H9 (cell line): ENCODE measurements at regions not wholly inside any gene's neighbourhood (a gene's known extent, or its start where the extent isn't known, plus 50 kb on each side); places are given as distances from the start of the nearest gene placed in this dataset.

Source experiments
- DNase-seq: peaks from one replicate; pipeline ENCODE4 v3.0.0-alpha.2; 2017
- H2AFZ ChIP-seq: one replicate; pipeline ENCODE4 v1.6.1; 2013; ENCODE audit warnings: mild to moderate bottlenecking, low read length, control low read depth, moderate library complexity
- H2AK5ac ChIP-seq: 2 replicates; pipeline ENCODE4 v1.6.1; 2013; ENCODE audit warnings: low read length, control low read depth, mixed read lengths; ENCODE audit not compliant: insufficient read length
- H2BK120ac ChIP-seq: one replicate; pipeline ENCODE4 v1.6.1; 2013; ENCODE audit warnings: low read depth, mild to moderate bottlenecking, low read length, control low read depth, inconsistent platforms; ENCODE audit not compliant: poor library complexity, severe bottlenecking
- H2BK12ac ChIP-seq: 2 replicates; pipeline ENCODE4 v1.6.1; 2013; ENCODE audit warnings: low read length, control low read depth, mixed read lengths, low read depth; ENCODE audit not compliant: insufficient read length
- H2BK15ac ChIP-seq: 2 replicates; pipeline ENCODE4 v1.6.1; 2013; ENCODE audit warnings: low read depth, low read length, control low read depth
- H2BK20ac ChIP-seq: one replicate; pipeline ENCODE4 v1.6.1; 2013; ENCODE audit warnings: low read depth, mild to moderate bottlenecking, low read length, control low read depth, inconsistent platforms; ENCODE audit not compliant: poor library complexity, severe bottlenecking
- H2BK5ac ChIP-seq: 2 replicates; pipeline ENCODE4 v1.6.1; 2013; ENCODE audit warnings: low read length, control low read depth, mixed read lengths; ENCODE audit not compliant: insufficient read length
- H3K14ac ChIP-seq: 2 replicates; pipeline ENCODE4 v1.6.1; 2013; ENCODE audit warnings: low read length, control low read depth; ENCODE audit not compliant: insufficient read depth
- H3K18ac ChIP-seq: 2 replicates; pipeline ENCODE4 v1.6.1; 2013; ENCODE audit warnings: low read depth, mild to moderate bottlenecking, mixed read lengths, low read length, control low read depth; ENCODE audit not compliant: insufficient read length
- H3K23ac ChIP-seq: 2 replicates; pipeline ENCODE4 v1.6.1; 2013; ENCODE audit warnings: low read length, control low read depth, mixed read lengths, low read depth; ENCODE audit not compliant: insufficient read length
- H3K23me2 ChIP-seq: 2 replicates; pipeline ENCODE4 v1.6.1; 2013; ENCODE audit warnings: low read depth, mild to moderate bottlenecking, mixed read lengths, low read length, control low read depth; ENCODE audit not compliant: insufficient read length, poor library complexity, severe bottlenecking
- H3K27ac ChIP-seq: 2 replicates; pipeline ENCODE4 v1.5.1; 2013; ENCODE audit warnings: low read length, control low read depth, mixed read lengths, low read depth; ENCODE audit not compliant: insufficient read length
- H3K27me3 ChIP-seq: 2 replicates; pipeline ENCODE4 v1.6.1; 2013; ENCODE audit warnings: low read length, control low read depth, inconsistent platforms; ENCODE audit not compliant: insufficient read depth
- H3K4ac ChIP-seq: 2 replicates; pipeline ENCODE4 v1.6.1; 2013; ENCODE audit warnings: low read depth, mild to moderate bottlenecking, control low read depth, inconsistent platforms, low read length, moderate library complexity
- H3K4me1 ChIP-seq: 2 replicates; pipeline ENCODE4 v1.6.1; 2013; ENCODE audit warnings: low read length, control low read depth, inconsistent platforms; ENCODE audit not compliant: insufficient read depth
- H3K4me2 ChIP-seq: 2 replicates; pipeline ENCODE4 v1.6.1; 2013; ENCODE audit warnings: low read length, control low read depth, mixed read lengths; ENCODE audit not compliant: insufficient read length, insufficient read depth
- H3K56ac ChIP-seq: 2 replicates; pipeline ENCODE4 v1.6.1; 2013; ENCODE audit warnings: low read depth, mild to moderate bottlenecking, mixed read lengths, low read length, control low read depth; ENCODE audit not compliant: insufficient read length
- H3K79me1 ChIP-seq: 2 replicates; pipeline ENCODE4 v1.6.1; 2013; ENCODE audit warnings: low read depth, mild to moderate bottlenecking, moderate library complexity, low read length, control low read depth, inconsistent platforms; ENCODE audit not compliant: insufficient read depth, poor library complexity, severe bottlenecking
- H3K79me2 ChIP-seq: 2 replicates; pipeline ENCODE4 v1.6.1; 2013; ENCODE audit warnings: low read length, control low read depth, inconsistent platforms; ENCODE audit not compliant: insufficient read depth
- H3K9ac ChIP-seq: 2 replicates; pipeline ENCODE4 v1.6.1; 2013; ENCODE audit warnings: low read length, control low read depth, mixed read lengths; ENCODE audit not compliant: insufficient read length; ENCODE audit errors: extremely low read depth
- H3K9me3 ChIP-seq: one replicate; pipeline ENCODE4 v1.6.1; 2013; ENCODE audit warnings: low read depth, low read length, inconsistent platforms; ENCODE audit not compliant: control insufficient read depth
- H3T11ph ChIP-seq: one replicate; pipeline ENCODE4 v1.6.1; 2013; ENCODE audit warnings: mild to moderate bottlenecking, low read length, control low read depth, inconsistent platforms
- H4K20me1 ChIP-seq: one replicate; pipeline ENCODE4 v1.6.1; 2013; ENCODE audit not compliant: control insufficient read depth, insufficient read length, insufficient read depth
- H4K5ac ChIP-seq: 2 replicates; pipeline ENCODE4 v1.6.1; 2013; ENCODE audit warnings: low read depth, mild to moderate bottlenecking, mixed read lengths, low read length, control low read depth; ENCODE audit not compliant: insufficient read length
- H4K8ac ChIP-seq: replicated peaks from 2 replicates; pipeline ENCODE4 v1.6.1; 2013; ENCODE audit warnings: low read length, control low read depth, mixed read lengths, low read depth; ENCODE audit not compliant: insufficient read length
- H4K91ac ChIP-seq: 2 replicates; pipeline ENCODE4 v1.6.1; 2013; ENCODE audit warnings: low read depth, mild to moderate bottlenecking, moderate library complexity, mixed read lengths, low read length, control low read depth; ENCODE audit not compliant: insufficient read length
- H3K27ac Mint-ChIP-seq, 3 experiments: 2 replicates in 2 of 3; 3 replicates in 1 of 3; pipeline ENCODE4 v1.8.0; 2020 to 2021; ENCODE audit warnings: mixed read lengths in 3 of 3, mild to moderate bottlenecking in 1 of 3, moderate library complexity in 1 of 3
- H3K27me3 Mint-ChIP-seq: 2 replicates; pipeline ENCODE4 v1.8.0; 2021; ENCODE audit warnings: low read depth, mild to moderate bottlenecking, moderate library complexity, mixed read lengths
- H3K36me3 Mint-ChIP-seq, 3 experiments: 2 replicates in 2 of 3; 3 replicates in 1 of 3; pipeline ENCODE4 v1.8.0; 2020 to 2021; ENCODE audit warnings: low read depth in 3 of 3, mixed read lengths in 3 of 3; ENCODE audit not compliant: insufficient read depth in 1 of 3
- H3K4me1 Mint-ChIP-seq, 2 experiments: 2 replicates each; pipeline ENCODE4 v1.8.0; 2020; ENCODE audit warnings: mixed read lengths in 2 of 2
- H3K4me3 Mint-ChIP-seq, 2 experiments: 2 replicates in 1 of 2; 3 replicates in 1 of 2; pipeline ENCODE4 v1.8.0; 2020 to 2021; ENCODE audit warnings: mild to moderate bottlenecking in 2 of 2, mixed read lengths in 2 of 2, moderate library complexity in 1 of 2
- H3K9me3 Mint-ChIP-seq, 2 experiments: 2 replicates in 1 of 2; 3 replicates in 1 of 2; pipeline ENCODE4 v1.8.0; 2020; ENCODE audit warnings: mild to moderate bottlenecking in 2 of 2, mixed read lengths in 2 of 2, moderate library complexity in 1 of 2
- WGBS: extraction: QIAGEN DNeasy Blood & Tissue Kit; methylation state at CpG from one replicate; pipeline ENCODE4 v1.1.7; 2013; ENCODE audit warnings: missing lambda C conversion rate, low lambda C conversion rate, mixed read lengths; ENCODE audit not compliant: insufficient read length; ENCODE audit errors: extremely low coverage; 5-methylcytosine and 5-hydroxymethylcytosine counted together
- TF ChIP-seq, protein P1 (sequence below): fragments of 200-600 bp; sonication (generic); conservative IDR thresholded peaks from 3 replicates; pipeline ENCODE4 v1.8.0; 2021; ENCODE audit warnings: antibody characterized with exemption, mild to moderate bottlenecking

DNA sequence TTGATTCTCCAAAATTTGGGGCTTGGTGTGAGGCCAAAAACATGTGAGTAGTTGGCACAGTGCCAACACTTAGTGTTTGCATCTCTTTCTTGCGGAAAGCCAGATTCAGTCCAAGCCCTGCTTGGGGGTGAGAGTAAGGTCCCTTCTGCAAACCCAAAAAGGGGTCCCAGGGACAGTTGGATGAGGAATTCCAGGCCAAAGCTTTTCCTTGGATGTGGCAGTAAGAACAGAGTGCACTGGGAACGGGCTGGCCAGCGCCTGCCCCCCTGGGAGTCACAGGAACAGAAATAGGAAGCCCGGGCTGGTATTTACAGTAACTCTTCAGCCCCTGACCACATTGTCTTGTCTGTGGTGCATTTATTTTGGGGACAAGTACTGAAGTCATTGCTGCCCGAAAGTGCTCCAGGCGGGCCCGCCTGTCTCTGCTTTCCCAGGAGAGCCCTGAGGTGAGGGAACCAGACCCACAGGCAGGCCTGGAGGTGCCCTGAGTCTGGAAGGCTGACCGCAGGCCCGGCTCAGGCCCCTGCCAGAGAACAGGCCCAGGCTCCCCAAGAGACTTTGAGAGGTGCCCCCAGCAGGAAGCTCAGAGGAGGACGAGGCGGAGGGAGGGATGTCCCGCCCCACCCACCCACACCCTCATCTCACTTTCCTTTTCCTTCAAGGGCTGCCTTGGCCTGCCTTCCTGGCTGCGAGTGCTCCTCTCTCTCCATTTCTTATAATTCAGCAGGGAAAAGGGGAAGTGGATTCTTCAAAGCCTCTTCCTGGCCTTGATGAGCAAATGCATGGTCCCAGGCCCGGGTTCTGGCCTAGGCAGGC lies 218.4 kb downstream of the MAFB start:
- TF ChIP-seq, protein P1, sequence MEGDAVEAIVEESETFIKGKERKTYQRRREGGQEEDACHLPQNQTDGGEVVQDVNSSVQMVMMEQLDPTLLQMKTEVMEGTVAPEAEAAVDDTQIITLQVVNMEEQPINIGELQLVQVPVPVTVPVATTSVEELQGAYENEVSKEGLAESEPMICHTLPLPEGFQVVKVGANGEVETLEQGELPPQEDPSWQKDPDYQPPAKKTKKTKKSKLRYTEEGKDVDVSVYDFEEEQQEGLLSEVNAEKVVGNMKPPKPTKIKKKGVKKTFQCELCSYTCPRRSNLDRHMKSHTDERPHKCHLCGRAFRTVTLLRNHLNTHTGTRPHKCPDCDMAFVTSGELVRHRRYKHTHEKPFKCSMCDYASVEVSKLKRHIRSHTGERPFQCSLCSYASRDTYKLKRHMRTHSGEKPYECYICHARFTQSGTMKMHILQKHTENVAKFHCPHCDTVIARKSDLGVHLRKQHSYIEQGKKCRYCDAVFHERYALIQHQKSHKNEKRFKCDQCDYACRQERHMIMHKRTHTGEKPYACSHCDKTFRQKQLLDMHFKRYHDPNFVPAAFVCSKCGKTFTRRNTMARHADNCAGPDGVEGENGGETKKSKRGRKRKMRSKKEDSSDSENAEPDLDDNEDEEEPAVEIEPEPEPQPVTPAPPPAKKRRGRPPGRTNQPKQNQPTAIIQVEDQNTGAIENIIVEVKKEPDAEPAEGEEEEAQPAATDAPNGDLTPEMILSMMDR: no peak
- no peak for DNase-seq
- Histone ChIP-seq H2AFZ (no peak overlapping the region), H2AK5ac (no peak overlapping the region), H3K18ac (no peak overlapping the region), H3K79me1 (no peaks in the 10 kb centered on the region), H3T11ph (no peak overlapping the region), H2BK120ac (no peak overlapping the region), H4K5ac (no peak overlapping the region), H3K4me1 (no peaks in the 10 kb centered on the region), H3K9ac (no peak overlapping the region), H3K4ac (no peak overlapping the region), H3K4me2 (no peak overlapping the region), H3K23ac (no peak overlapping the region), H4K20me1 (no peaks in the 10 kb centered on the region), H2BK20ac (no peak overlapping the region), H3K27me3 (no peaks in the 10 kb centered on the region), H3K56ac (no peak overlapping the region), H4K91ac (no peak overlapping the region), H2BK12ac (no peak overlapping the region), H3K23me2 (no peaks in the 10 kb centered on the region), H2BK15ac (no peak overlapping the region), H3K14ac (no peak overlapping the region), H3K79me2 (no peaks in the 10 kb centered on the region), H3K27ac (no peak overlapping the region), H3K9me3 (no peaks in the 10 kb centered on the region), H4K8ac (no peak overlapping the region), H2BK5ac (no peak overlapping the region)
- no peak overlapping the region for H3K4me3 Mint-ChIP-seq
- H3K27me3 Mint-ChIP-seq: no peaks in the 10 kb centered on the region
- 0 out of 7 replicates have a peak, but pooled peaks cover 0 to 2% (median 0%) of the 10 kb centered on the region in 3 experiments for H3K36me3 Mint-ChIP-seq
- no peaks in the 10 kb centered on the region; a peak in 2 of 5 replicates for H3K9me3 Mint-ChIP-seq
- H3K4me1 Mint-ChIP-seq: 0 out of 4 replicates have a peak, but pooled peaks cover 0 to 4% of the 10 kb centered on the region in 2 experiments
- H3K27ac Mint-ChIP-seq: peak overlapping the region in 1 of 3 experiments; percentile 61; a peak in 1 of 7 replicates
- WGBS: no CpG with 5 or more reads among the region's 14 CpGs
